Thyroid gland (tissue), 4 donors: ENCODE measurements at regions not wholly inside any gene's neighbourhood (a gene's known extent, or its start where the extent isn't known, plus 50 kb on each side); places are given as distances from the start of the nearest gene placed in this dataset.
A peak's percentile ranks its signal among the peaks of the same experiment; 100 is the strongest.

Source experiments
- DNase-seq, 2 donors: peaks; one replicate each; pipeline ENCODE4 v3.0.0-alpha.2; 2019
- H3K27ac ChIP-seq, 3 donors: fragments of 200-600 bp; sonication (generic); 1 replicate in 2 of 3; 2 replicates in 1 of 3; pipeline ENCODE4 v1.5.1; 2016 to 2019; ENCODE audit warnings: mild to moderate bottlenecking in 1 of 3, moderate library complexity in 1 of 3
- H3K27me3 ChIP-seq: fragments of 200-600 bp; sonication (generic); one replicate; pipeline ENCODE4 v1.5.1; 2019
- H3K36me3 ChIP-seq, 2 donors: fragments of 200-600 bp; sonication (generic); one replicate each; pipeline ENCODE4 v1.5.1; 2016 to 2019
- H3K4me1 ChIP-seq, 2 donors: fragments of 200-600 bp; sonication (generic); one replicate each; pipeline ENCODE4 v1.5.1; 2017 to 2019
- H3K4me3 ChIP-seq, 3 donors: fragments of 200-600 bp; sonication (generic); replicated peaks in 1 of 3; 1 replicate in 2 of 3; 2 replicates in 1 of 3; pipeline ENCODE4 v1.5.1; 2016; ENCODE audit warnings: mild to moderate bottlenecking in 1 of 3
- H3K9me3 ChIP-seq: fragments of 200-600 bp; sonication (generic); one replicate; pipeline ENCODE4 v1.5.1; 2017
- POLR2A ChIP-seq, 2 donors: fragments of 450-650 bp; IDR thresholded peaks; one replicate each; pipeline ENCODE4 v1.6.1; 2017; ENCODE audit warnings: antibody characterized with exemption in 2 of 2, mild to moderate bottlenecking in 2 of 2, moderate library complexity in 1 of 2
- WGBS, 2 donors: methylation state at CpG; one replicate each; pipeline ENCODE4 v1.1.5; 2017; 5-methylcytosine and 5-hydroxymethylcytosine counted together
- intact Hi-C: fragments of 100-400 bp; cut with DNase I; formaldehyde crosslinking; loops from one replicate; pipeline ENCODE4 v1.15.1; 2023
- TF ChIP-seq, protein P1 (sequence below), 6 experiments: fragments of 200-600 bp in 3 of 6; fragments of 450-650 bp in 3 of 6; sonication (generic) in 3 of 6; IDR thresholded peaks; one replicate each; pipeline ENCODE4 v1.5.1; 2016 to 2019; ENCODE audit warnings: antibody characterized with exemption in 6 of 6, mild to moderate bottlenecking in 2 of 6, inconsistent platforms in 1 of 6, moderate library complexity in 1 of 6

DNA sequence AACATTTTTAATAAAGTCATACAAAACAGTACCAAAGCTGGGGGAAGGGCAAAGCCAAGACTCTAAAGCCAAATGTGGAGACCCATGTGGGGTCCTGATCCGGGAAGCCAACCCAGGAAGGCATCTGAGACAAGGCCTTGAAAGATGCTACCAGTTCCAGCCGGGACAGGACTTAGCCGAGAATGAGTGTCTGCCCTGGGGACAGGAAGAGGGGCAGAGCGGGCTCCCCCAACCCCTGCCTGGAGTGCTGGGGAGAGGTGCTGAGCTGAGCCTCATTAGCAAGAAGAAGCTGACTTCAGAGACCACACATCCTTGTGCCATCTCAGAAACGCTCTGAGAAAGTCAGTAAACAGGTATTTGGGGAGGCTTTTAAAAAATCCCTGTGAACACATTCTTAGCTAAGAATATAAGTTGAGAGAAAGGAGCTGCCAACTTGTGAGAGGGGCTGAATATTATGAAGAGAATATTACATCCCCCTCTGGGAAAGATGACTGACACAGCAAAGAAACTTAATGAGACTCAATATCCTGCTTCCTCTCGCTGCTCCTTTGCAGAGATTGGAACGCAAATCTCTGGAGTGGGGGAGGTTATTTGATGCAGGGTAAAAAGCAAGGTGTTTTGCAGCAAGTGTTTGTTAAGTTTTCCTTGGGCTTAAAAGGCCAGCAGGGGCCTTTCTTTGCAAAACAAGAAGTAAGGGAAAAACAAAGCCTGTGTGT lies 103.3 kb upstream of the KCND3 start:
- no peak overlapping the region for H3K4me3 ChIP-seq
- H3K36me3 ChIP-seq, result no peaks in the 10 kb centered on the region
- no peaks in the 10 kb centered on the region for H3K9me3 ChIP-seq
- H3K27me3 ChIP-seq, result no peaks in the 10 kb centered on the region
- TF ChIP-seq, protein P1, sequence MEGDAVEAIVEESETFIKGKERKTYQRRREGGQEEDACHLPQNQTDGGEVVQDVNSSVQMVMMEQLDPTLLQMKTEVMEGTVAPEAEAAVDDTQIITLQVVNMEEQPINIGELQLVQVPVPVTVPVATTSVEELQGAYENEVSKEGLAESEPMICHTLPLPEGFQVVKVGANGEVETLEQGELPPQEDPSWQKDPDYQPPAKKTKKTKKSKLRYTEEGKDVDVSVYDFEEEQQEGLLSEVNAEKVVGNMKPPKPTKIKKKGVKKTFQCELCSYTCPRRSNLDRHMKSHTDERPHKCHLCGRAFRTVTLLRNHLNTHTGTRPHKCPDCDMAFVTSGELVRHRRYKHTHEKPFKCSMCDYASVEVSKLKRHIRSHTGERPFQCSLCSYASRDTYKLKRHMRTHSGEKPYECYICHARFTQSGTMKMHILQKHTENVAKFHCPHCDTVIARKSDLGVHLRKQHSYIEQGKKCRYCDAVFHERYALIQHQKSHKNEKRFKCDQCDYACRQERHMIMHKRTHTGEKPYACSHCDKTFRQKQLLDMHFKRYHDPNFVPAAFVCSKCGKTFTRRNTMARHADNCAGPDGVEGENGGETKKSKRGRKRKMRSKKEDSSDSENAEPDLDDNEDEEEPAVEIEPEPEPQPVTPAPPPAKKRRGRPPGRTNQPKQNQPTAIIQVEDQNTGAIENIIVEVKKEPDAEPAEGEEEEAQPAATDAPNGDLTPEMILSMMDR (IDR thresholded peaks at IDR 0.05), result no peak
- TF ChIP-seq POLR2A (IDR thresholded peaks at IDR 0.05), result no peak
- no peak for DNase-seq
- WGBS, 2 donors, result 13 to 16% methylated on average over 7 of the region's 7 CpGs
- no peak overlapping the region for H3K27ac ChIP-seq
- intact Hi-C loops, result no loop called here
- H3K4me1 ChIP-seq, result no peaks in the 10 kb centered on the region

- H3K27ac ChIP-seq, result no peak overlapping the region
- DNase-seq, result no peak
- TF ChIP-seq, protein P1 (IDR thresholded peaks at IDR 0.05), result no peak
- TF ChIP-seq POLR2A (IDR thresholded peaks at IDR 0.05), result no peak
Measured at GRCh38 chr1:112093372-112093694, 103.9 kb upstream of the KCND3 start.

GRCh38 chr1:112099979-112100378 lies 110.5 kb upstream of the KCND3 start:
- no peaks in the 10 kb centered on the region for H3K36me3 ChIP-seq
- DNase-seq, result no peak
- intact Hi-C loops, result no loop called here
- H3K4me3 ChIP-seq, result no peak overlapping the region
- TF ChIP-seq POLR2A (IDR thresholded peaks at IDR 0.05), result no peak
- TF ChIP-seq, protein P1 (IDR thresholded peaks at IDR 0.05), result no peak
- WGBS, 2 donors, result 58 to 72% methylated on average over 2 of the region's 2 CpGs
- no peaks in the 10 kb centered on the region for H3K4me1 ChIP-seq
- no peaks in the 10 kb centered on the region for H3K27me3 ChIP-seq
- no peaks in the 10 kb centered on the region for H3K9me3 ChIP-seq
- H3K27ac ChIP-seq, result no peak overlapping the region

More at GRCh38 chr1:112093372-112093694, 103.9 kb upstream of the KCND3 start:
- Histone ChIP-seq H3K9me3 (no peaks in the 10 kb centered on the region), H3K4me3 (no peak overlapping the region), H3K36me3 (no peaks in the 10 kb centered on the region), H3K27me3 (no peaks in the 10 kb centered on the region), H3K4me1 (no peaks in the 10 kb centered on the region)
- 3 to 15% methylated on average over 1 of the region's 1 CpG for WGBS, 2 donors
- intact Hi-C loops, result no loop called here

DNA sequence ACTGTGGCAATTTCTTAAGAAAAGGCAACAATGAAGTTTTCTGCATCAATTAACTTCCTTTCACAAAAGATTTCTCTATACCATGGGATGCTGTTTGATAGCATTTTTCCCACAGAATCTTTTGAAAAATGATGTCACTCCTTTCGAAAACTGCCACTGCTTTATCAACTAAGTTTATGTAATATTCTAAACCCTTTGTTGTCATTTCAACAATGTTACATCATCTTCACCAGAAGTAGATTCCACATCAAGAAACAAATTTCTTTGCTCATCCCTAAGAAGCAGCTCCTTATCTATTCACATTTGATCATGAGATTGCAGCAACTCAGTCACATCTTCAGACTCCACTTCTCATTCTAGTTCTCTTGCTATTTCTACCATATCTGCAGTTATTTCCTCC lies 116.1 kb upstream of the KCND3 start:
- WGBS, 2 donors, result 86 to 94% methylated on average over 1 of the region's 1 CpG
- no peaks in the 10 kb centered on the region for H3K36me3 ChIP-seq
- intact Hi-C loops, result no loop called here
- no peak for DNase-seq
- no peaks in the 10 kb centered on the region for H3K4me1 ChIP-seq
- no peak for TF ChIP-seq POLR2A (IDR thresholded peaks at IDR 0.05)
- TF ChIP-seq, protein P1 (IDR thresholded peaks at IDR 0.05), result no peak
- no peak overlapping the region for H3K4me3 ChIP-seq
- no peaks in the 10 kb centered on the region for H3K27me3 ChIP-seq
- no peaks in the 10 kb centered on the region for H3K9me3 ChIP-seq
- H3K27ac ChIP-seq, result no peak overlapping the region

DNA sequence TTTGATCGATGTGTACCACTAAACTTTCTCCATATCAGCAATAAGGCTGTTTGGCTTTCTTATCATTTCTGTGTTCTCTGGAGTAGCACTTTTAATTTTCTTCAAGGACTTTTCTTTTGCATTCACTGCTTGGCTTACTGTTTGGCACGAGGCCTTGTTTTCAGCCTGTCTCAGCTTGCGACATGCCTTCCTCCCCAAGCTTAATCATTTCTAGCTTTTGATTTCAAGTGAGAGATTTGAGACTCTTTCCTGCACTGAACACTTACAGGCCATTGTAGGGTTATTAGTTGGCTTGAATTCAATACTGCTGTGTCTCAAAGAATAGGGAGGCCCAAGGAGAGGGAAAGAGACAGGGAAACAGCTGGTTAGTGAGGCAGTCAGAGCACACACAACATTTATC lies 120.6 kb upstream of the KCND3 start:
- Histone ChIP-seq H3K36me3 (no peaks in the 10 kb centered on the region), H3K9me3 (no peaks in the 10 kb centered on the region), H3K4me3 (no peak overlapping the region), H3K4me1 (no peaks in the 10 kb centered on the region), H3K27me3 (no peaks in the 10 kb centered on the region), H3K27ac (no peak overlapping the region)
- TF ChIP-seq, protein P1 (IDR thresholded peaks at IDR 0.05), result no peak
- no peak for TF ChIP-seq POLR2A (IDR thresholded peaks at IDR 0.05)
- intact Hi-C loops, result no loop called here
- WGBS, 2 donors, result 46 to 61% methylated on average over 3 of the region's 3 CpGs
- peak; percentile 2 to 3 for DNase-seq
